Keratinocyte (primary cell): ENCODE measurements at regions not wholly inside any gene's neighbourhood (a gene's known extent, or its start where the extent isn't known, plus 50 kb on each side); places are given as distances from the start of the nearest gene placed in this dataset.

Experiments
- EZH2 ChIP-seq: IDR thresholded peaks from one replicate; pipeline ENCODE4 v1.6.1; 2012; ENCODE audit warnings: inconsistent platforms, mild to moderate bottlenecking, low read length, moderate library complexity
- TF ChIP-seq, protein P1 (sequence below), 3 experiments: IDR thresholded peaks in 1 of 3; conservative IDR thresholded peaks in 1 of 3; optimal IDR thresholded peaks in 1 of 3; 2 replicates in 2 of 3; 3 replicates in 1 of 3; pipeline versions ENCODE3 to v1.5.1; 2011; ENCODE audit warnings: low read length in 3 of 3, mild to moderate bottlenecking in 3 of 3, moderate library complexity in 2 of 3, control low read depth in 1 of 3, inconsistent platforms in 1 of 3; ENCODE audit not compliant: insufficient read depth in 2 of 3; ENCODE audit errors: extremely low read depth in 1 of 3

DNA sequence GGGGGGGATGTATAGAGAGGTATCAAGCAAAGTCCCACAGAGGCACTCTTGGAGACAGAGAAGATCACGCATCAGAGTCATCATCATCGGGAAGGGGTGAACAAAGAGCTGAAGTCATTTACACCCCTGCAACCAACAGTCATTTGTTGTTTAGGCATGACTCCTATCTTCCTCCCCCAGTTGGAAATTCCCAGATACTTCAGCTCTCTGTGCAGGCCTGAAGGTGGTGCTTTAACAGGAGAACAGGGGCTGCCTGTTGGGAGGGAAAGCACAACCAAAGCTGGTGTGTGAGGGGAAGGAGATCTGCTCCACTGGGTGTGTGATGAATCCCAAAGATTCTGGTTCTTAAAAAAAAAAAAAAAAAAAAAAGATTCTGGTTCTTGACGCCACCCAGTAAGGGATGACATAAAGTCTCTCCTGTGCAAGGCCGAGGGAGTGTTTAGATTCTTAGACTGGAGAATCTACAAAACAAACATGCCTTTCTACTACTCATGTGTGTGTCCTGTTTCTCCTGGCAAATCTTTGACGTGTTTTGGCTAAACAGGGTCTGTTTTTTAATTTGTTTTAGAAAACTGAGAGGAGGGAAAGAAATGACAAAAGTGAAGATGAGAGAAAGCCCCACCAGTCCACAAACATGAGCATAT lies 121.0 kb upstream of the ARHGAP5 start:
- TF ChIP-seq, protein P1, sequence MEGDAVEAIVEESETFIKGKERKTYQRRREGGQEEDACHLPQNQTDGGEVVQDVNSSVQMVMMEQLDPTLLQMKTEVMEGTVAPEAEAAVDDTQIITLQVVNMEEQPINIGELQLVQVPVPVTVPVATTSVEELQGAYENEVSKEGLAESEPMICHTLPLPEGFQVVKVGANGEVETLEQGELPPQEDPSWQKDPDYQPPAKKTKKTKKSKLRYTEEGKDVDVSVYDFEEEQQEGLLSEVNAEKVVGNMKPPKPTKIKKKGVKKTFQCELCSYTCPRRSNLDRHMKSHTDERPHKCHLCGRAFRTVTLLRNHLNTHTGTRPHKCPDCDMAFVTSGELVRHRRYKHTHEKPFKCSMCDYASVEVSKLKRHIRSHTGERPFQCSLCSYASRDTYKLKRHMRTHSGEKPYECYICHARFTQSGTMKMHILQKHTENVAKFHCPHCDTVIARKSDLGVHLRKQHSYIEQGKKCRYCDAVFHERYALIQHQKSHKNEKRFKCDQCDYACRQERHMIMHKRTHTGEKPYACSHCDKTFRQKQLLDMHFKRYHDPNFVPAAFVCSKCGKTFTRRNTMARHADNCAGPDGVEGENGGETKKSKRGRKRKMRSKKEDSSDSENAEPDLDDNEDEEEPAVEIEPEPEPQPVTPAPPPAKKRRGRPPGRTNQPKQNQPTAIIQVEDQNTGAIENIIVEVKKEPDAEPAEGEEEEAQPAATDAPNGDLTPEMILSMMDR (optimal IDR thresholded peaks at IDR 0.05 in 1 of 3, IDR thresholded peaks at IDR 0.05 in 1 of 3, conservative IDR thresholded peaks at IDR 0.05 in 1 of 3; ENCODE audit: extremely low read depth in 1 of 3, insufficient read depth in 2 of 3, low read length in 3 of 3) = no peak
- no peak for TF ChIP-seq EZH2
